GM18861 (cell line): ENCODE measurements at regions not wholly inside any gene's neighbourhood (a gene's known extent, or its start where the extent isn't known, plus 50 kb on each side); places are given as distances from the start of the nearest gene placed in this dataset.

Experiments
- ATAC-seq: cut with Tn5 transposase; IDR thresholded peaks from one replicate; pipeline ENCODE4 v1.9.1; 2021; ENCODE audit not compliant: unreplicated experiment

DNA sequence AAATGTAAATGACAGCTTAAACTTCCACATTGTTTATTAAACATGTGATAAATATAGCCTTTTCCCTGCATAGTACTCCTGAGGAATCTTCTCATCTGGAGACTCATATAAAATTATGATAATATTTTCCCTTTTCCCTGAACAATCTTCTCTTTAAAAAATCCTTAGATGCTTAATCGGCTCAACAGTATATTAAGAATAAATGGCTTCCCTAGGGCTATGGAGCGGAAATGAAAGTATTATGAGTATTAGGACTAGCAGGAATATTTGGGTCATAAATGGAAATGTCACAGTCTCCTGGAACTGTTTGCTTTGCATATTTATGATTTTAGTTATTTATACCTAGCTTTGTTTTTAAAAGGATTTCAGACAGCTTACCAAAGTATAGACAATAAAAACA, 200.7 kb upstream of the PDE5A start:
- no peak for ATAC-seq

- ATAC-seq, result no peak
Observed at GRCh38 chr4:119825696-119826095, 197.1 kb upstream of the PDE5A start.

GRCh38 chr4:119823891-119824290, 195.3 kb upstream of the PDE5A start:
- no peak for ATAC-seq

DNA sequence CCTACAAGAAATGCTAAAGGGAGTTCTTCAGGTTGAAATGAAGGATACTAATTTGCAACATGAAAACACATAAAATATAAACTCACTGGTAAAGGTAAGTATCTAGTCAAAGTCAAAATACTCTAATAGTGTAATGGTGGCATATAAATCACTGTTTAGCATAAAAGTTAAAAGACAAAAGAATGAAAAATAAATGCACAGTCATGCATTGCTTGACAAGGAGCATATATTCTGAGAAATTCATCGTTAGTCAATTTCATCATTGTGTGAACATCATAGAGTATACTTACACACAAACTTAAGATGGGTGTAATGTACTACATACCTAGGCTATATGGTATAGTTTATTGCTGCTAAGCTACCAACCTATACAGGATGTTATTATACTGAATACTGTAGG, 194.4 kb upstream of the PDE5A start:
- ATAC-seq, result no peak

DNA sequence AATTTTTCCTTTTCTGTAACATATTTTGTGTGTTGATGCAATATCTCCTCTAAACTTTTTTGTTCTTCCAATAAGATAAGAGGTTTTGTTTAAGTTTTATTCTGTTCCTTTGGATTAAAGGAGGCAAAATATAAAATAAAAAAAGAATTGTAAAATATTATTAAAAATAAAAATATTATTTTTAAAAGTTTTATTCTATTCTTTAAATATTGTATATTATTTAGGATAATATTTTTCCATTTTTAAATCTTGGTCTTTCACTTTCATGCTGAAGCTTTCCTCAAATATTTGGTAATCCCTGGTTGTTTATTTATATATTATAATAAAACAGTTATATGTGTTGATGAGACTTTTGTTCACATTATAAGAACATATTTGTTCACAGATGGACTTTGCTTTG, 187.9 kb upstream of the PDE5A start:
- ATAC-seq, result no peak

DNA sequence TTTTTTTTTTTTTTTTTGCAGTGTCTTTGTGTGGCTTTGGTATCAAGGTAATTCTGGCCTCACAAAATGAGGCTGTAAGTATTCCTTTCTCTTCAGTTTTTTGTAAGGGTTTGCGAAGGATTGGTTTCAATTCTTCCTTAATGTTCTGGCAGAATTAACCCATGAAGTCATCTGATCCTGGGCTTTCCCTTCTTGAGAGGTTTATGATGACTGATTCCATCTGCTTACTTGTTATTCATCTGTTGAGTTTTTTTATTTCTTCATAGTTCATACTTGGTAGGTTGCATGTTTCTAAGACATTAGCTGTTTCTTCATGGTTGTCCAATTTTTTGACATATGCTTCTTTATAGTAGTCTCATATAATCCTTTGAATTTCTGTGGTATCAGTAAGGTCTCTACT, 181.4 kb upstream of the PDE5A start:
- no peak for ATAC-seq

GRCh38 chr4:119804404-119804803, 175.8 kb upstream of the PDE5A start:
- ATAC-seq, result no peak

DNA sequence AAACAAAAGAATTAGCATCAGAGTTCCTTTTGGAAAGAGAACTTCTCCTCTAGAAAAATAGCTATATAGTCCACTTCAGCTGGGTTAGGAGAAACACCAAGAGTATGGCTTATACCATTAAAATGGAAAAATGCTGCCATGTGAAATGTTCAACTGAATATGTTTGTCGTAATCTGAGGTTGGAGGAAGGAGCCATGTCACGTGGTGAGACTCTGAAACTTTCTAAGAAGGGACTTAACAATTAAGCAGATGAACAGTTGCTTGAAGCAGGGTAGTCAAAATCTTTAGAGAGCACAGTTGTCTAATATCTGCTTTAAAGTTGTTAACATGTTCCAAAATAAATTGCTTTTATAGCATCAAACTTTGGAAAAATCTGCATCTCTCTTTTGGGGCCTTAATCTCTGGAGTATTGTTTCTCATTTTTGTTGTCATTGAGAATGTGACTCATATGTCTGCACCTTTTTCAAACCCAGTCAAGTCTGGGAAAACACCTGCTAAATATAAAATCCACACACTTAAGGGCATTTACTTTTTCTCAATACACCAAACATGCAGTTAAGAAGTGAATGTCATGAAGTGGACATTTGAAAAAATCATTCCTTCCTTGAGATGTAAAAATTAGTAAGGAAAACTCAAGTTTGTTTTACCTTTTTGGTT, 168.8 kb upstream of the PDE5A start:
- no peak for ATAC-seq

DNA sequence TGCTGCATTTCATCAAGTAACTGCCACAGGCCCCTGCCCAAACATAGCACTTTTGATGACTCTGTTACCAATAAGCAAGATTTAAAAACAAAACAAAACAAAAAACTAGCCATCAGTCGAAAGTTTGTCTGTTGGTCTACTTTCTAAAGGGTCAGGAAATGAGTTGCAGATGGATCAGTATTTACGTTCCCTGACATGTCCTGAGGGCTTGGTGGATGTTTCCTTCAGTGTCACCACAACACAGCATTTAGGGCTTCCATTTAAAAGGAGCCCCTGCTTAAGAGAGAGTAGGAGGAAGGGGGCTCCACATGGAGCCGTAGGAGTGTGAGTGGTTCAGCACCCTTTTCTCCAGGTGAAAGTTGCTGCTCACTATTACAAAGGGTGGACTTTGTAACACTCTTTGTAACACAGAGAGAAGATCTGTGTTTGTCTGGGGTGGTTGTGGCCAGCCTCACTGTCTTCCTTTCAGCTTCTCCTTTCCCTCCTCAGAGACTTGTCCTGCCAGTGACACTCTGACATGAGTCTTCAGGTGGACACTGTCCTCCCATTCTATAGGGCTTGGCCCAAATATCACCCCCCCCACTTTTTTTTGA, 167.5 kb upstream of the PDE5A start:
- ATAC-seq, result no peak

GRCh38 chr4:119794681-119795080, 166.1 kb upstream of the PDE5A start:
- no peak for ATAC-seq

DNA sequence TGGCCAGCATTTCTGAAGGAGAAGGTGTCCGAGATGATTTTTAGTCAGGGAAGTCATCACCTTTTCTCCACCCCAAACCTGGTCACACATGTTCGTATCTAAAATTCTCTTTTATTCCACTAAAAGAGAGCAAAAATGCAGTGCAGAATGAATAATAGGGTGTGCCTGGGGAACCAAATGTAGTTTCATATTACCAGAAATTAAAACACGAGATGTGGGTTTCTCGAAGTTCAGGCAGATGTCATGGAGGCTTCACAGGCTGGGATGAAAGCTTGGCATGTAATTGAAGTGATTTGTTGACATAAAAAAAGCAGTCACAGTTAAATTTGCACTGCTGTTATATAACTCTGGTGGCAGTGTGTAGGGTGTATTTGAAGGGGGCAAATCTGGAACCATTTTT, 165.5 kb upstream of the PDE5A start:
- ATAC-seq, result no peak

DNA sequence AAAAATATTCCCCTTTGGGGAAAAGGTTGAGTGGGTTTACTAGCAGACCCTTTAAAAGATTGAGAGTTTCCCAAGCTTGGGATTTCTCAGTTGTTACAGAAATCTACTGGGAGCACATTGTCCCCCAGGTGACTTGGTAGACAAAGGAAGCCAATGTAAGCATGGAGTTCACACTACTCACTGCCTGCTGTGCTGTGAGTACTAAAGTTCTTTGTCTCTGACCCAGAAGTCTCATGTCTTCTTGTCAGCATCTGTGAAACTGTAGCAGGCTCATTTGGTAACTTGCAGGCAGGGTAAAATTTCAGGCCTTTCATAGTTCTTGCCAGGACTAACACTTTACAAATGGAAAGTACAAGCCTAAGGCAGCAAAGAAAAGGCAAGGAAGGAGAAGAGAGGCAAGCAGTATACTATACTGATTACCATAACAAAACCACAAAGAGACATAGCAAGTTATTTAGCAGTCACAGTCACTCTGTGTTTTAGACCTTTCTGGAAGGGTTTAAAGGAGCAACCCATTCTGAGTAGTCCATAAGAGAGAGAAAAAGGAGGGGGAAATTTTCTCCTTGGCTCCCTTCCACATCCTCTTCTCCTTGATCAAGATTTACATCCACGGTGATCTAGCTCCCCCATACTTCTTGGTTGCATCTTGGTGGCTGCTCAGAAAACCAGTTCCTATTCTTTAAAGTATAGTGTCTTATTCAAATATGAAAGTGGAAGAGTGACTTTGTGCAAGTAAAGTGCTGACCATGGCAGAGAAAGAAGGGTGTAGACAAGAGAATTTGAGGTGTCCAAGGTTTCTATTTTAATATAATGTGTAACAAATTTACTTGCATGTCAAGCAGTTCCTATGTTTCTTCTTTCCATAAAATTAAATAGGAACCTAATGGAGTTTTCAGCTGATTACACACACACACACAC, 160.0 kb upstream of the PDE5A start:
- ATAC-seq, result no peak

- no peak for ATAC-seq
Observed at GRCh38 chr4:119785963-119786362, 157.4 kb upstream of the PDE5A start.

DNA sequence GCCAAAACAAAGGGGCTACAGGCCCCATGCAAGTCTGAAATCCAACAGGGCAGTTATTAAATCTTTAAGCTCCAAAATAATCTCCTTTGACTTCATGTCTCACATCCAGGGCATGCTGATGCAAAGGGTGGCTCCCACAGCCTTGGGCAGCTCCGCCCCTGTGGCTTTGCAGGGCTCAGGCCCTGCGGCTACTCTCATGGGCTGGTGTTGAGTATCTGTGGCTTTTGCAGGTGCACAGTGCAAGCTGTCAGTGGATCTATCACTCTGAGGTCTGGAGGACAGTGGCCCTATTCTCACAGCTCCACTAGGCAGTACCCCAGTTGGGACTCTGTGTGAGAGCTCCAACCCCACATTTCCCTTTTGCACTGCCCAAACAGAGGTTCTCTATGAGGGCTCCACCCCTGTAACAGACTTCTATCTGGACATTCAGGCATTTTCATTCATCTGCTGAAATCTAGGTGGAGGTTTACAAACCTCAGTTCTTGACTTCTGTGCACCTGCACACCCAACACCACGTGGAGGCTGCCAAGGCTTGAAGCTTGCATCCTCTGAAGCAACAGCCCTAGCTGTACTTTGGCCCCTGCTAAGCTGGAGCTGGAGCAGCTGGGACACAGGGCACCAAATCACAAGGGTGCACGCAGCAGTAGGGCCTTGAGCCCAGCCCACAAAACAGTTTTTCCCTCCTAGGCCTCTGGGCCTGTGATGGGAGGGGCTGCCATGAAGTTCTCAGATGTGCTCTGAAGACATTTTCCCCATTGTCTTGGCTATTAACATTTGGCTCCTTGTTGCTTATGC, 154.8 kb upstream of the PDE5A start:
- ATAC-seq, result no peak

- no peak for ATAC-seq
Observed at GRCh38 chr4:119781044-119781443, 152.4 kb upstream of the PDE5A start.

- no peak for ATAC-seq
Observed at GRCh38 chr4:119774840-119775239, 146.2 kb upstream of the PDE5A start.

DNA sequence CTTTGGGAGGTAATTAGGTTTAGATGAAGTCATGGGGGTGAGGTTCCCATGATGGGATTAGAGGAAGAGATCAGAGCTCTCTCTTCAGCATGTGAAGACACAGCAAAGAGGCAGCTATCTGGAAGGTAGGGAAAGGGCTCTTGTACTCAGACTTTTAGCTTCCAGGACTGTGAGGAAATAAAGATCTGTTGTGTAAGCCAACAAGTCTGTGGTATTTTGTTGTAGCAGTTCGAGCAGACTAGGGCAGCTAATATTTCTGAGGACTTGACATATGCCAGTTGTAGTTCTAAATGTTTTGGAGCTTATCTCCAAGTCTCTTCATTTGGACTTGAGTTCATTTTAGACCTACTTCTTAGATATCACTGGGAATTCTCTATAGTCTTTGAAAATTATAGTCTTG, 137.3 kb upstream of the PDE5A start:
- no peak for ATAC-seq

- ATAC-seq, result no peak
Observed at GRCh38 chr4:119765469-119765868, 136.9 kb upstream of the PDE5A start.

- no peak for ATAC-seq
Observed at GRCh38 chr4:119763386-119763785, 134.8 kb upstream of the PDE5A start.

DNA sequence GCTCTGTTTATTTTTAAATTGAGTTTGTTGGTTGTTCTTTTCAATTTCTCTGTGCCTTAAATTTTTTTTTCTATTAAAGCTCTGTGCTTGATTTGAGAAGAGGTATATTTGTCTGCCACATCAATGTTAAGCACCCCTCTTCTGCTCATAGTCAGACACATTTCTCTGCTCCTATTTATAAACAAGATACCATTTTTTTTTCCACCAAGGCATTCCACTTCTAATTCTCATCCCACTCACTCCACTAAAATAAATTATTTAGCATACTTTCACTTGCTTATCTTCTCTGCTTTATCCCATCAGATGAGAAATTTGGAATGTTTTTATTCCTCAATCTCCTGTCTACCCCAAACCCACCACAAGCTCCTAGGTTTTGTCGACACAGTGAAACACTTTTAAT, 127.0 kb upstream of the PDE5A start:
- ATAC-seq, result no peak

- ATAC-seq, result no peak
Observed at GRCh38 chr4:119752936-119753335, 124.3 kb upstream of the PDE5A start.
